Superior temporal gyrus (tissue), 1 donor: ENCODE measurements at regions not wholly inside any gene's neighbourhood (a gene's known extent, or its start where the extent isn't known, plus 50 kb on each side); places are given as distances from the start of the nearest gene placed in this dataset.
A peak's percentile ranks its signal among the peaks of the same experiment; 100 is the strongest.

Source experiments
- DNase-seq: peaks from one replicate; pipeline ENCODE4 v3.0.0-alpha.2; 2016; ENCODE audit errors: extremely low spot score

DNA sequence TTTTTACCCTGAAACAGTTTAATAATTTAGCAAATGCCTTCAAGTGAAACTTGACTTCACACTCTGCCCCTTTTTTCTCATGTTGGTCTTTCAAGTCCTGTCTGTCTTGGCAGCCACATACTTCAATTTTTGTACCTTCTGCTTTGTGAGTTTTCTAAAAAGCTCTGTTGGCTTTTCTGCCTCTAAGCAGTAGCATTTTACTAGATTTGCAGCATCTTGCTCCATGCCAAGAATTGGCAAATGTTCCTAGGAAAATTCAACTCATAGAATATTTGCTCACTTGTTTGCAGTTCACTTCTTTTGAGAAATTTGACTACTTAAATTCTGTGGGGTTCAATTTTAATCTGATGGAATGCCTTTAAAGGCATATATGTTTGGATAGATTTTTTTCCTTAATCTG, 59.2 kb downstream of the FAM47A start:
- DNase-seq, result peak; percentile 9

- DNase-seq, result no peak
Observed at GRCh38 chrX:34063616-34064015, 68.5 kb downstream of the FAM47A start.

GRCh38 chrX:34058005-34058404, 74.1 kb downstream of the FAM47A start:
- no peak for DNase-seq

DNA sequence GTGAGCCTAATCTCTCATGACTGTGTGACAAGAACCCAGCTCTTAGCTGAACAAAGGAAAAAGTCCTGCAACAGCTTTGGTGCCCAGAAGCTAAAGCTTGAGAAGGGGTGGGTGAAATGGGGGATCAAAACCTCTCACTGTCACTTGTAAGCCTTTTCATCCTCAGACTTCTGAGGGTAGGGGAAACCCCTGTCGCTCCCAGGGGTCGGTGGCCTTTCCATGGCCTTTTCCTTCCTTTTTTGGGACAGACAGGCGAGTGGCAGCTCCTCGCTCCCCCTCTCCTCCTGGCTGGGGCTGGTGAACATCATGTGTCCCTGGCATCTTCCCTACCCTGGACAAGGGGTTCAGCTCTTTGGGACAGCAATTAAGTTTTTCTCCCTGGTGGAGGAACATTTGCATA, 78.2 kb downstream of the FAM47A start:
- no peak for DNase-seq
